ENCODE measurements at regions not wholly inside any gene's neighbourhood (a gene's known extent, or its start where the extent isn't known, plus 50 kb on each side); places are given as distances from the start of the nearest gene placed in this dataset.

DNA sequence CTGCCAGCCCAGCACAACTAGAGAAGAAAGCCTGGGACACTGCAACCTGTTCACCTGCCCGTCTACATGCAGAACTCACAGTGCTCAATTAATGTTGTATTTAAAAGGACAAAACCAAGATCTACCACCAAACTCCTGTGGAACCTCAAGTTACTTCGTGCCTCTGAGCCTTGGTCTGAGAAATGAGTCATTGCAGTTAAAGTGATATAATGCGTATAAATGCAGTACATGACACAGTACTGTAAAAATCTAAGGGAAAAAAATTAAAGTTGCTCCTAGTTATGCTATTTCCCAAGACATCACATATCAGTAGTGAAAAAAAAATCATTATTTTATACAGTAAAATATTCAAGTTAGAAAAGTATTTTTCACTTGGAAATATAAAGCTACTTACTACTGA, 138.9 kb downstream of the ZIC4 start:
- TF ChIP-seq POLR2AphosphoS5 (IDR thresholded peaks at IDR 0.05): no peak
- TF ChIP-seq, protein P1, sequence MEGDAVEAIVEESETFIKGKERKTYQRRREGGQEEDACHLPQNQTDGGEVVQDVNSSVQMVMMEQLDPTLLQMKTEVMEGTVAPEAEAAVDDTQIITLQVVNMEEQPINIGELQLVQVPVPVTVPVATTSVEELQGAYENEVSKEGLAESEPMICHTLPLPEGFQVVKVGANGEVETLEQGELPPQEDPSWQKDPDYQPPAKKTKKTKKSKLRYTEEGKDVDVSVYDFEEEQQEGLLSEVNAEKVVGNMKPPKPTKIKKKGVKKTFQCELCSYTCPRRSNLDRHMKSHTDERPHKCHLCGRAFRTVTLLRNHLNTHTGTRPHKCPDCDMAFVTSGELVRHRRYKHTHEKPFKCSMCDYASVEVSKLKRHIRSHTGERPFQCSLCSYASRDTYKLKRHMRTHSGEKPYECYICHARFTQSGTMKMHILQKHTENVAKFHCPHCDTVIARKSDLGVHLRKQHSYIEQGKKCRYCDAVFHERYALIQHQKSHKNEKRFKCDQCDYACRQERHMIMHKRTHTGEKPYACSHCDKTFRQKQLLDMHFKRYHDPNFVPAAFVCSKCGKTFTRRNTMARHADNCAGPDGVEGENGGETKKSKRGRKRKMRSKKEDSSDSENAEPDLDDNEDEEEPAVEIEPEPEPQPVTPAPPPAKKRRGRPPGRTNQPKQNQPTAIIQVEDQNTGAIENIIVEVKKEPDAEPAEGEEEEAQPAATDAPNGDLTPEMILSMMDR (IDR thresholded peaks at IDR 0.05): no peak
